ENCODE measurements at regions not wholly inside any gene's neighbourhood (a gene's known extent, or its start where the extent isn't known, plus 50 kb on each side); places are given as distances from the start of the nearest gene placed in this dataset.

- no peak overlapping the region for H3K4me3 ChIP-seq (ENCODE audit: low read depth, low read length)
- no peak for TF ChIP-seq CTCF (IDR thresholded peaks at IDR 0.05; ENCODE audit: insufficient read depth, low read depth, low read length, missing control alignments)
These were observed 623.3 kb downstream of the PDCD6IP start for GRCh38 chr3:34421762-34422161.

GRCh38 chr3:34439796-34440195, 641.4 kb downstream of the PDCD6IP start:
- no peak for TF ChIP-seq CTCF (IDR thresholded peaks at IDR 0.05; ENCODE audit: insufficient read depth, low read depth, low read length, missing control alignments)
- no peak overlapping the region for H3K4me3 ChIP-seq (ENCODE audit: low read depth, low read length)
- no peak for DNase-seq (ENCODE audit: low read depth)

More at GRCh38 chr3:34421762-34422161, 623.3 kb downstream of the PDCD6IP start:
- no peak for DNase-seq (ENCODE audit: low read depth)

GRCh38 chr3:34444137-34444536, 645.7 kb downstream of the PDCD6IP start:
- TF ChIP-seq CTCF (IDR thresholded peaks at IDR 0.05; ENCODE audit: insufficient read depth, low read depth, low read length, missing control alignments), result no peak
- no peak overlapping the region for H3K4me3 ChIP-seq (ENCODE audit: low read depth, low read length)
- no peak for DNase-seq (ENCODE audit: low read depth)

- DNase-seq (ENCODE audit: low read depth), result no peak
- no peak overlapping the region for H3K4me3 ChIP-seq (ENCODE audit: low read depth, low read length)
- no peak for TF ChIP-seq CTCF (IDR thresholded peaks at IDR 0.05; ENCODE audit: insufficient read depth, low read depth, low read length, missing control alignments)
These were observed 650.9 kb downstream of the PDCD6IP start for GRCh38 chr3:34449305-34449704.

GRCh38 chr3:34463414-34463813, 665.0 kb downstream of the PDCD6IP start:
- no peak for DNase-seq (ENCODE audit: low read depth)
- no peak overlapping the region for H3K4me3 ChIP-seq (ENCODE audit: low read depth, low read length)
- no peak for TF ChIP-seq CTCF (IDR thresholded peaks at IDR 0.05; ENCODE audit: insufficient read depth, low read depth, low read length, missing control alignments)

- DNase-seq (ENCODE audit: low read depth), result no peak
- TF ChIP-seq CTCF (IDR thresholded peaks at IDR 0.05; ENCODE audit: insufficient read depth, low read depth, low read length, missing control alignments), result no peak
- no peak overlapping the region for H3K4me3 ChIP-seq (ENCODE audit: low read depth, low read length)
These were observed 666.2 kb downstream of the PDCD6IP start for GRCh38 chr3:34464646-34465045.

- DNase-seq (ENCODE audit: low read depth), result no peak
- no peak for TF ChIP-seq CTCF (IDR thresholded peaks at IDR 0.05; ENCODE audit: insufficient read depth, low read depth, low read length, missing control alignments)
- no peak overlapping the region for H3K4me3 ChIP-seq (ENCODE audit: low read depth, low read length)
These were observed 677.4 kb downstream of the PDCD6IP start for GRCh38 chr3:34475851-34476250.
